Upper lobe of left lung (tissue), 6 donors: ENCODE measurements at regions not wholly inside any gene's neighbourhood (a gene's known extent, or its start where the extent isn't known, plus 50 kb on each side); places are given as distances from the start of the nearest gene placed in this dataset.

Experiments used
- ATAC-seq, 2 donors: fragments of 200-7000 bp; cut with Tn5 transposase; one replicate each; pipeline ENCODE4 v1.9.1; 2022; ENCODE audit warnings: mild to moderate bottlenecking in 2 of 2, moderate library complexity in 2 of 2; ENCODE audit not compliant: low FRiP score in 2 of 2
- DNase-seq, 2 donors: peaks; one replicate each; pipeline ENCODE4 v3.0.0-alpha.2; 2019 to 2020
- H3K27ac ChIP-seq, 4 donors: fragments of 200-600 bp; sonication (generic); one replicate each; pipeline ENCODE4 v1.5.1; 2016 to 2019
- H3K27me3 ChIP-seq, 4 donors: fragments of 200-600 bp; sonication (generic); one replicate each; pipeline ENCODE4 v1.5.1; 2017 to 2019
- H3K36me3 ChIP-seq, 4 donors: fragments of 200-600 bp; sonication (generic); one replicate each; pipeline ENCODE4 v1.5.1; 2016 to 2019
- H3K4me1 ChIP-seq, 4 donors: fragments of 200-600 bp; sonication (generic); one replicate each; pipeline ENCODE4 v1.5.1; 2018 to 2019
- H3K4me3 ChIP-seq, 4 donors: fragments of 200-600 bp; sonication (generic); one replicate each; pipeline ENCODE4 v1.5.1; 2017 to 2019; ENCODE audit warnings: mild to moderate bottlenecking in 2 of 4, moderate library complexity in 1 of 4
- H3K9me3 ChIP-seq, 4 donors: fragments of 200-600 bp; sonication (generic); one replicate each; pipeline ENCODE4 v1.5.1; 2018 to 2019
- EP300 ChIP-seq, 4 donors: sonication (generic); formaldehyde crosslinking; IDR thresholded peaks; one replicate each; pipeline ENCODE4 v1.5.1; 2017; ENCODE audit warnings: antibody characterized with exemption in 4 of 4, control low read depth in 2 of 4
- POLR2A ChIP-seq, 4 donors: fragments of 450-650 bp; IDR thresholded peaks; one replicate each; pipeline ENCODE4 v1.5.1; 2016 to 2017; ENCODE audit warnings: antibody characterized with exemption in 4 of 4, mild to moderate bottlenecking in 2 of 4
- POLR2AphosphoS5 ChIP-seq, 2 donors: sonication (generic); formaldehyde crosslinking; IDR thresholded peaks; one replicate each; pipeline ENCODE4 v1.5.1; 2017; ENCODE audit warnings: antibody characterized with exemption in 2 of 2
- WGBS, 2 donors: methylation state at CpG; one replicate each; pipeline ENCODE4 v1.1.5; 2017 to 2018; 5-methylcytosine and 5-hydroxymethylcytosine counted together
- TF ChIP-seq, protein P1 (sequence below), 6 experiments: fragments of 450-650 bp in 4 of 6; fragments of 200-600 bp in 2 of 6; sonication (generic) in 2 of 6; IDR thresholded peaks; one replicate each; pipeline ENCODE4 v1.5.1; 2016 to 2019; ENCODE audit warnings: antibody characterized with exemption in 6 of 6
- donor health status: DM: no; HTN: no; CAD: no; lungs with moderate emphysema.
- donor health status: DM: no; HTN: yes; CAD: no; lungs with severe emphysema.

- ATAC-seq = no peak
- H3K4me1 ChIP-seq = no peaks in the 10 kb centered on the region
- no peak for DNase-seq
Observed at GRCh38 chr3:191148131-191148530, 50.9 kb upstream of the OSTN start.

DNA sequence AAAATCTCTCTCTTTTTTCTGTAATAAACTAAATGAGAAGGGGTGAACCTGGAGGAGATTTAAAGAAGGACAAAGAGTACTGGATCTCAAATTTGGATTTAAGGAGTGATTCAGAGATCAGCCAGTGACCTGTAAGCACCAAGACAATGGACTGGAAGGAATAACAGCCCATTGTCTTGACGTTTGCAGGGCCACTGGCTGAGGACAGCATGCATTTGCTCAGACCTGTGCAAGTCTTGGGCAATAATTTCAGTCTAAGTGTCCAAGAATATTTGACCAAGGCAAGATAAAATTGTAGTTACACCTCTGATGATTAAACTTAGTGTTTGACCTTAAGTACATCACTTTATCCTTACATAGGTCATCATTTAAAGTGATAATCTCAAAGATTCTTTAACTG, 55.8 kb upstream of the OSTN start:
- no peak for ATAC-seq

More at GRCh38 chr3:191148131-191148530, 50.9 kb upstream of the OSTN start:
- H3K36me3 ChIP-seq = no peaks in the 10 kb centered on the region
- WGBS, 2 donors = 88 to 100% methylated on average over 1 of the region's 1 CpG
- TF ChIP-seq, protein P1, sequence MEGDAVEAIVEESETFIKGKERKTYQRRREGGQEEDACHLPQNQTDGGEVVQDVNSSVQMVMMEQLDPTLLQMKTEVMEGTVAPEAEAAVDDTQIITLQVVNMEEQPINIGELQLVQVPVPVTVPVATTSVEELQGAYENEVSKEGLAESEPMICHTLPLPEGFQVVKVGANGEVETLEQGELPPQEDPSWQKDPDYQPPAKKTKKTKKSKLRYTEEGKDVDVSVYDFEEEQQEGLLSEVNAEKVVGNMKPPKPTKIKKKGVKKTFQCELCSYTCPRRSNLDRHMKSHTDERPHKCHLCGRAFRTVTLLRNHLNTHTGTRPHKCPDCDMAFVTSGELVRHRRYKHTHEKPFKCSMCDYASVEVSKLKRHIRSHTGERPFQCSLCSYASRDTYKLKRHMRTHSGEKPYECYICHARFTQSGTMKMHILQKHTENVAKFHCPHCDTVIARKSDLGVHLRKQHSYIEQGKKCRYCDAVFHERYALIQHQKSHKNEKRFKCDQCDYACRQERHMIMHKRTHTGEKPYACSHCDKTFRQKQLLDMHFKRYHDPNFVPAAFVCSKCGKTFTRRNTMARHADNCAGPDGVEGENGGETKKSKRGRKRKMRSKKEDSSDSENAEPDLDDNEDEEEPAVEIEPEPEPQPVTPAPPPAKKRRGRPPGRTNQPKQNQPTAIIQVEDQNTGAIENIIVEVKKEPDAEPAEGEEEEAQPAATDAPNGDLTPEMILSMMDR (IDR thresholded peaks at IDR 0.05) = no peak
- no peak for TF ChIP-seq POLR2A (IDR thresholded peaks at IDR 0.05)
- TF ChIP-seq EP300 (IDR thresholded peaks at IDR 0.05) = no peak
- no peak for TF ChIP-seq POLR2AphosphoS5 (IDR thresholded peaks at IDR 0.05)
- H3K9me3 ChIP-seq = no peaks in the 10 kb centered on the region
- no peaks in the 10 kb centered on the region for H3K27me3 ChIP-seq
- no peak overlapping the region for H3K4me3 ChIP-seq
- no peak overlapping the region for H3K27ac ChIP-seq

GRCh38 chr3:191141728-191142127, 57.3 kb upstream of the OSTN start:
- WGBS, 2 donors = 60 to 70% methylated on average over 4 of the region's 4 CpGs
- Histone ChIP-seq H3K4me3 (no peak overlapping the region), H3K4me1 (no peaks in the 10 kb centered on the region), H3K27me3 (no peaks in the 10 kb centered on the region), H3K9me3 (no peaks in the 10 kb centered on the region), H3K36me3 (no peaks in the 10 kb centered on the region), H3K27ac (no peak overlapping the region)
- no peak for DNase-seq
- ATAC-seq = no peak
- TF ChIP-seq EP300 (IDR thresholded peaks at IDR 0.05) (no peak), POLR2A (IDR thresholded peaks at IDR 0.05) (no peak), POLR2AphosphoS5 (IDR thresholded peaks at IDR 0.05) (no peak)
- TF ChIP-seq, protein P1 (IDR thresholded peaks at IDR 0.05) = no peak

More for the DNA sequence above, 55.8 kb upstream of the OSTN start:
- H3K4me3 ChIP-seq = no peak overlapping the region
- H3K36me3 ChIP-seq = no peaks in the 10 kb centered on the region
- no peaks in the 10 kb centered on the region for H3K4me1 ChIP-seq
- H3K9me3 ChIP-seq = no peaks in the 10 kb centered on the region
- no peaks in the 10 kb centered on the region for H3K27me3 ChIP-seq
- 28 to 42% methylated on average over 1 of the region's 1 CpG for WGBS, 2 donors
- DNase-seq = no peak
- H3K27ac ChIP-seq = no peak overlapping the region
- TF ChIP-seq, protein P1 (IDR thresholded peaks at IDR 0.05) = no peak
- TF ChIP-seq EP300 (IDR thresholded peaks at IDR 0.05) (no peak), POLR2AphosphoS5 (IDR thresholded peaks at IDR 0.05) (no peak), POLR2A (IDR thresholded peaks at IDR 0.05) (no peak)

DNA sequence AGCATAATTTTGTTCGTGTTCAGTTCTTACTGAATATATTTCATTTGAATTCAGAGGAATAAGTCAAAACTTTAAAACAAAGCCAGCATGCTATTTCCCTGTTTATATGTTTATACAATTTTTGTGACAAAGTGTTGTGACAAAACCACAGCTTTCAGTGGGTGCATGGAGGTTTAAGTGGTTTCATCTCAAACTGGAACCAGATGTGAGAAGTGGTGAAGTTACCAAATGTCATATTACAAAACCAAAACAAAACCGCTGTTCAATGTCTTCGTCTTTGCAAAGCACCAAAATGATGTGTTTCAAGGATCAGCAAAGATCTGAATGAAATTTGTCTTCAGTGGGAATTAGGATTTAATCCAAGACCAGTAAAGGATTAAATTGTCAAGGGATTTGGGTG, 59.3 kb upstream of the OSTN start:
- Histone ChIP-seq H3K4me1 (no peaks in the 10 kb centered on the region), H3K27me3 (no peaks in the 10 kb centered on the region), H3K9me3 (no peaks in the 10 kb centered on the region), H3K27ac (no peak overlapping the region), H3K36me3 (no peaks in the 10 kb centered on the region), H3K4me3 (no peak overlapping the region)
- DNase-seq = no peak
- 80 to 86% methylated on average over 3 of the region's 3 CpGs for WGBS, 2 donors
- TF ChIP-seq POLR2AphosphoS5 (IDR thresholded peaks at IDR 0.05) (no peak), POLR2A (IDR thresholded peaks at IDR 0.05) (no peak), EP300 (IDR thresholded peaks at IDR 0.05) (no peak)
- TF ChIP-seq, protein P1 (IDR thresholded peaks at IDR 0.05) = no peak
- ATAC-seq = no peak

DNA sequence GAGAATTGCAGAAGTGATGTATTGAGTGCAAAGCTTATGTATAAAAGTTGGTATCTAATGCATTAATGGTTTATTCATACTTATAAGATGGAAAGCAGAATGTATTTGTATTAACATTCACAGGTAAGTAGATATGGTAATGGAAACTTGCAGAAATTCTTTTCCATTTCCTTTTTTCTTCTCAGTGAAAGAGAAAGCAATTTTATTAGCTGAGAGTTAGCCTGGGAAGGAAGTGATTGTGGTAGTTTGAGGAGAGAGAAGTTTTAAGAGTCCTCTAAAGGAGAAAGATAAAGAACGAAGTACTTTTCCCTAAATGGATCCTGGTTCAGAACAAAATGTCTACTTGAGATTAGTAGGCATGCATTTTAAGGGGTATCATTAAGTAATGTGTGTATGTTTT, 60.1 kb upstream of the OSTN start:
- Histone ChIP-seq H3K4me3 (no peak overlapping the region), H3K4me1 (no peaks in the 10 kb centered on the region), H3K36me3 (no peaks in the 10 kb centered on the region), H3K27me3 (no peaks in the 10 kb centered on the region), H3K9me3 (no peaks in the 10 kb centered on the region), H3K27ac (no peak overlapping the region)
- DNase-seq (no peak), ATAC-seq (no peak)
- TF ChIP-seq EP300 (IDR thresholded peaks at IDR 0.05) (no peak), POLR2A (IDR thresholded peaks at IDR 0.05) (no peak), POLR2AphosphoS5 (IDR thresholded peaks at IDR 0.05) (no peak)
- TF ChIP-seq, protein P1 (IDR thresholded peaks at IDR 0.05) = no peak
- 34 to 61% methylated on average over 1 of the region's 1 CpG for WGBS, 2 donors
